Transverse colon (tissue), 4 donors: ENCODE measurements at regions not wholly inside any gene's neighbourhood (a gene's known extent, or its start where the extent isn't known, plus 50 kb on each side); places are given as distances from the start of the nearest gene placed in this dataset.

Experiments
- DNase-seq: peaks from one replicate; pipeline ENCODE4 v3.0.0-alpha.2; 2019
- H3K27ac ChIP-seq, 4 donors: fragments of 200-600 bp; sonication (generic); 2 replicates each; pipeline ENCODE4 v1.5.1; 2016 to 2018; ENCODE audit warnings: inconsistent platforms in 4 of 4
- H3K27me3 ChIP-seq: fragments of 200-600 bp; sonication (generic); 2 replicates; pipeline ENCODE4 v1.5.1; 2017; ENCODE audit warnings: inconsistent platforms
- H3K36me3 ChIP-seq, 4 donors: fragments of 200-600 bp; sonication (generic); 2 replicates each; pipeline ENCODE4 v1.5.1; 2017 to 2019; ENCODE audit warnings: inconsistent platforms in 4 of 4
- H3K4me1 ChIP-seq, 4 donors: fragments of 200-600 bp; sonication (generic); 2 replicates each; pipeline ENCODE4 v1.5.1; 2017 to 2020; ENCODE audit warnings: inconsistent platforms in 4 of 4
- H3K4me3 ChIP-seq, 4 donors: fragments of 200-600 bp; sonication (generic); 1 replicate in 1 of 4; 2 replicates in 3 of 4; pipeline versions ENCODE4 v1.5.1 to v1.6.1; 2017 to 2019; ENCODE audit warnings: inconsistent platforms in 4 of 4
- H3K9me3 ChIP-seq, 2 donors: fragments of 200-600 bp; sonication (generic); 2 replicates each; pipeline ENCODE4 v1.5.1; 2017 to 2019; ENCODE audit warnings: inconsistent platforms in 2 of 2
- CTCF ChIP-seq, 5 experiments: fragments of 200-600 bp in 3 of 5; fragments of 450-650 bp in 2 of 5; sonication (generic) in 3 of 5; IDR thresholded peaks; 1 replicate in 2 of 5; 2 replicates in 3 of 5; pipeline ENCODE4 v1.5.1; 2016 to 2017; ENCODE audit warnings: antibody characterized with exemption in 5 of 5, inconsistent platforms in 3 of 5, mild to moderate bottlenecking in 2 of 5, moderate library complexity in 1 of 5
- EP300 ChIP-seq: sonication (generic); formaldehyde crosslinking; IDR thresholded peaks from one replicate; pipeline ENCODE4 v1.6.1; 2017; ENCODE audit warnings: antibody characterized with exemption, low read depth
- POLR2A ChIP-seq: fragments of 450-650 bp; IDR thresholded peaks from one replicate; pipeline ENCODE4 v1.6.1; 2016; ENCODE audit warnings: antibody characterized with exemption, mild to moderate bottlenecking, moderate library complexity
- POLR2AphosphoS5 ChIP-seq, 3 donors: sonication (generic); formaldehyde crosslinking; IDR thresholded peaks; one replicate each; pipeline ENCODE4 v1.6.1; 2016; ENCODE audit warnings: antibody characterized with exemption in 3 of 3
- whole genome bisulfite sequencing, 2 donors: methylation state at CpG; one replicate each; pipeline ENCODE4 v1.1.5; 2018; ENCODE audit warnings: low coverage in 1 of 2; 5-methylcytosine and 5-hydroxymethylcytosine counted together
- in situ Hi-C, 4 donors: fragments of 200-750 bp; cut with MboI; loops; one replicate each; pipeline versions ENCODE4 v1.15.0 to v1.15.1; 2017; ENCODE audit warnings: low sequenced_read_pairs in 3 of 4, low pct_ligation_motif_present in 1 of 4, low pct_unique_long_range_greater_than_20kb in 1 of 4
- intact Hi-C: fragments of 100-400 bp; cut with DNase I; formaldehyde crosslinking; loops from one replicate; pipeline ENCODE4 v1.15.1; 2023; ENCODE audit warnings: low total_unique reads

GRCh38 chr14:87540339-87540738 lies 452.6 kb downstream of the GALC start:
- H3K4me3 ChIP-seq, result no peak overlapping the region
- in situ Hi-C loops (no loop called here), intact Hi-C loops (loop anchor here (5.0 kb wide), 1 partner anchor 693 kb away; no protein-coding TSS in a partner anchor)
- no peaks in the 10 kb centered on the region for H3K4me1 ChIP-seq
- H3K27ac ChIP-seq, result no peak overlapping the region
- peaks cover 0 to 6% of the 10 kb centered on the region in 2 donors for H3K9me3 ChIP-seq
- H3K36me3 ChIP-seq, result no peaks in the 10 kb centered on the region
- H3K27me3 ChIP-seq, result no peaks in the 10 kb centered on the region
- WGBS, 2 donors, result 50 to 65% methylated on average over 2 of the region's 2 CpGs
- TF ChIP-seq EP300 (no peak), POLR2A (no peak), CTCF (IDR thresholded peaks at IDR 0.05) (no peak), POLR2AphosphoS5 (IDR thresholded peaks at IDR 0.05) (no peak)
- DNase-seq, result no peak

GRCh38 chr14:87529081-87529480 lies 463.9 kb downstream of the GALC start:
- no peak for DNase-seq
- H3K4me1 ChIP-seq, result no peaks in the 10 kb centered on the region
- H3K9me3 ChIP-seq, result no peaks in the 10 kb centered on the region
- no peak overlapping the region for H3K4me3 ChIP-seq
- TF ChIP-seq POLR2A (no peak), CTCF (IDR thresholded peaks at IDR 0.05) (no peak), EP300 (no peak), POLR2AphosphoS5 (IDR thresholded peaks at IDR 0.05) (no peak)
- H3K27me3 ChIP-seq, result no peaks in the 10 kb centered on the region
- no peak overlapping the region for H3K27ac ChIP-seq
- WGBS, 2 donors, result 50 to 55% methylated on average over 4 of the region's 4 CpGs
- in situ Hi-C loops (no loop called here), intact Hi-C loops (no loop called here)
- no peaks in the 10 kb centered on the region for H3K36me3 ChIP-seq

GRCh38 chr14:87526731-87527130 lies 466.3 kb downstream of the GALC start:
- 70 to 71% methylated on average over 4 of the region's 4 CpGs for WGBS, 2 donors
- no peak for TF ChIP-seq POLR2A
- no peak for TF ChIP-seq EP300
- no peak for TF ChIP-seq POLR2AphosphoS5 (IDR thresholded peaks at IDR 0.05)
- no peak for TF ChIP-seq CTCF (IDR thresholded peaks at IDR 0.05)

GRCh38 chr14:87524011-87524410 lies 469.0 kb downstream of the GALC start:
- no peak overlapping the region for H3K4me3 ChIP-seq
- no peaks in the 10 kb centered on the region for H3K4me1 ChIP-seq
- H3K27ac ChIP-seq, result no peak overlapping the region
- WGBS, 2 donors, result 68 to 82% methylated on average over 3 to 4 of the region's 4 CpGs
- in situ Hi-C loops (no loop called here), intact Hi-C loops (no loop called here)
- H3K9me3 ChIP-seq, result no peaks in the 10 kb centered on the region
- TF ChIP-seq EP300 (no peak), CTCF (IDR thresholded peaks at IDR 0.05) (no peak), POLR2A (no peak), POLR2AphosphoS5 (IDR thresholded peaks at IDR 0.05) (no peak)
- no peaks in the 10 kb centered on the region for H3K27me3 ChIP-seq
- no peak for DNase-seq
- no peaks in the 10 kb centered on the region for H3K36me3 ChIP-seq

More at GRCh38 chr14:87526731-87527130, 466.3 kb downstream of the GALC start:
- intact Hi-C loops (no loop called here), in situ Hi-C loops (no loop called here)
- H3K36me3 ChIP-seq, result no peaks in the 10 kb centered on the region
- H3K9me3 ChIP-seq, result no peaks in the 10 kb centered on the region
- H3K4me1 ChIP-seq, result no peaks in the 10 kb centered on the region
- H3K27me3 ChIP-seq, result no peaks in the 10 kb centered on the region
- H3K4me3 ChIP-seq, result no peak overlapping the region
- no peak overlapping the region for H3K27ac ChIP-seq
- no peak for DNase-seq
